GM19395 (cell line): ENCODE measurements at regions not wholly inside any gene's neighbourhood (a gene's known extent, or its start where the extent isn't known, plus 50 kb on each side); places are given as distances from the start of the nearest gene placed in this dataset.
A peak's percentile ranks its signal among the peaks of the same experiment; 100 is the strongest.

ENCODE experiments used
- ATAC-seq: cut with Tn5 transposase; IDR thresholded peaks from one replicate; pipeline ENCODE4 v1.9.1; 2021; ENCODE audit warnings: mild to moderate bottlenecking, moderate library complexity; ENCODE audit not compliant: unreplicated experiment

DNA sequence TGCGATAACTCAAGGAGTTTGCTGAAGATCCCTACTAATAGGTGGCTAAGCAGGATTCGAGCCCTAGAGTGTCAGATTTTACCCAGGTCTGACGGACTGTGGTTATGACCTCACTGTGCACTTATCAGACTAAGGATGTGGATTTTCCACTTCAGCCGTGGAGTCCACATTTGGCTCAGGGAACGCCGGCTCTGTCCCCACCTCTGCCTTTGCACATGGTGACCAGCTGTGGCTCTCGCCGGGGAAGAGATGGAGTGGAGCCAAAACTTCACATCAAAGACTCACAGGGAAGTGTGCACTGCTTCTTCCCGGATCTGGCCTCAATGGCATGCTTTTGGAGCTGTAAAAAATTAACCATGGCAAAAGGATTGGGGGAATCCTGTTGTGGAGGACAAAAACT is 249.3 kb upstream of the APCDD1 start:
- no peak for ATAC-seq

DNA sequence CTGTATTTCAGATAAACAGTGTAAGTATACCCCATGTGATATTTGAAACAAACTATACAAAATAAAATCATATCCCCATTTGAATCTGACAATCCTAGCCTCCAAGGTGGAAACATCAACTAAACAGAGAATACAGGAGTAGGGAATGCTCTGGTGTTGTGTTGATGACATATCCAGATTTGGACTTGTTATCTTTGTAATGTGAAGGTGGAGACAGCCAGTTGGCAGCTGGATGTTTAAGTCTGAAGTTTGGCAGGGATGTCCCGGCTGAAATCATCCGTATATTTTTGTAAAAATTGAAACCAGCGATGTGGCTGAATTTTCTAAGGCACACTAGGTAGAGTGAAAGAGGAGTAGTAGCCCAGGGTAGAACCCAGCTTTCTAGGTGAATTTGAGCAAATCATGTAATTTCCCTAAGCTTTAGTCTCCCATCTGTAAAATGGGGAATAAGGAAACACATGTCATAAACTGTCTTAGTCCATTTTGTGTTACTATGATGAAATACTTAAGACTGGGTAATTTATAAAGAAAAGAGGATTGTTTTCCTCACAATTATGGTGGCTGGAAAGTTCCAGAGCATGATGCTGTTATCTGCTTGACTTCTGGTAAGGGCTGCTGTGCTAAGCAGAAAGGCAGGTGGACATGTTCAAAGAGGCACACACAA is 246.6 kb upstream of the APCDD1 start:
- ATAC-seq = no peak

DNA sequence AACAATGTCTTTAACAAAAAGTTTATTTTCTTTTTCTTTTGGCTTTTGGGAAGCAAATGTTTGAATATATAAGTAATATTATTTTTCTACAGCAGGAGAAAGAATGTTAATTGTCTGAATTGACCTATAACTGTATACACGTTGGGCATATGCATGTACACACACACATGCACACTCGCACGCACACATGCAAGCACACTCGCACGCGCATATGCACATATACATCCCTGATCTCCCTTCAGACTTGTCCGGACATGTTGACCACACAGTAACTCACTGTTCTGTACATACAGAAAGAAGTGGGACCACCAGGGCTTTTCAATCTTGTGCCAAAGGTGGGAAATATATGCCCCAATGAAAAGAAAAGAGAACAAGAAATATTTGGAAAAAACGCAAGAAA is 245.1 kb upstream of the APCDD1 start:
- no peak for ATAC-seq

DNA sequence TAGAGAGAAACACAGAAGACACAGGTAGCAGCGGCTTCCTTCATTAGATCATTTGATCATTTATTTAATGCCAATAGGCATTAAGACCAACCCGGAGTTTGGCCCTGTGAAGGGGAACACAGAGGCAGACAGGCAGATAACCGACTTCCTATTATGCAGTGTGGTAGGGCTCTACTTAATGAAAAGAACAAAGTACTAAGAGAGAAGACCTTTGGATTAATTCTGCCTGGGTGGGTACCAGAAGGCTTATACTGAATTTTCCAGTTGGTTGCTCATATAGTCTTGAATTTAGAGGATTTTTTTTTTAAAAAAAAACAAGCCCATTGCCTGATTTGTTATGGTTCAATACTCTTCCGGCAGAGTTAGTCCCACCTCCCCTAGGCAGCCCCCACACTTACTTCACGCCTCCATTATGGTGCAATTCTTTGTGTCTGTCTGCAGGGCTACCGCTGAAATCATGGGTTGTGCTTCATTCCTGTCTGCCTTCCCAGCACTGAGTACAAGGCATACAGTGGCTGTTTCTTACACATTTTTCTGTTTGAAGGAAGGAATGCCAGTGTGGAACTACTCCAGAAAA is 244.3 kb upstream of the APCDD1 start:
- no peak for ATAC-seq

DNA sequence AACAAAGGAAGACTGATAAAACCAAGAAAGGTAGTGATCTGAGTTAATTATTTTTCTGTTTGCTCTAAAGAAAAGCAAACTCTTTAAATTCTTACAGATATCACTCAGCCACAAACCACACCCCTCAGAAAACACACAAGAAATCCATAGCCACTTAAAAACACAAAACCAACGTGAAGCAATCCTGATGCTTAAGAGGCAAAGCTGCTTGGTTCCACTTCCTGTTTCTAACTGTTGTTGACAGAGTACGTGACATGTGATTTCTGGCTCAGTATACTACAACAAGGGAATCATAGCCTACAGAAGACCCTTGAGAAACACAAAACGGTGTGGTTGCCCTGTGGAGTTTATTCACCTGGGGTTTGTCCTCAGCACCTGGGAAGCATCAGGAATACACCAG is 240.9 kb upstream of the APCDD1 start:
- peak; percentile 95 for ATAC-seq

DNA sequence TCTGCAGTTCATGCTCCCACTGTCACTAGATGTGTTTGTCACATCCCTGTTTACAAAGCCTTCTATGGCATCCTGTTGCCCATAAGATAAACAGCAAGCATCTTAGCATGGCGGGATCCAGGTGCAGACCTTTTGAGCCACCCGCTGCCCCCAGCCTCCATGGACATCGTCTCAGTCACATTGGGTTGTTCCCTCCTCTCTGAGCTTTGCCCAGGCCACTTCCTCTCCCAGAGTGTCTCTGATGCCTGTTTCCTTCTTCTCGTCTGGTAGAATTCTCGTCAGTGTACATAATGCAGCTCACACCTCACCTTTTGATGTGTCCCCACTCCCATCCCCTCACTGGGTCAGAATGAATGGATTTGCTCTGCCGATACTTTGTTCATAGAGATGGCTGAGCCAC is 239.0 kb upstream of the APCDD1 start:
- no peak for ATAC-seq

DNA sequence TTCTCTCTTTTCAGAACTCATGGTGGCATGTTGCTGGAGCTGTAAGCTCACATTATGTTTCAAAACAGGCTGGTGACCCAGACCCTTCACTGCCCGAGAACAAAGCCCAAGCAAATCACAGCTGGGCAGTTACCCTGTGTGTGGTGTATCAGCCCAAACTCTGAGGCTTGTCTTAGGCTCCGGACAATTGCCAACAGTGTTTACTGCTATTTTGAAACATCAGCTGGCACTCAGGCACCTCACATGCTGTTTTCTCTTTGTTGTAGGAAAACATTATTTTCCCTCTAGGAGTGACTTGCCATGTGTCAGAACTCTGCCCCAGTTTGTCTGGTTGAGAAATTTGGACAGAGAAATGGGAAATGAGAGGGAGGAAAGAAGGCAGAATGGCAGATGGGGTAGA is 237.6 kb upstream of the APCDD1 start:
- no peak for ATAC-seq

DNA sequence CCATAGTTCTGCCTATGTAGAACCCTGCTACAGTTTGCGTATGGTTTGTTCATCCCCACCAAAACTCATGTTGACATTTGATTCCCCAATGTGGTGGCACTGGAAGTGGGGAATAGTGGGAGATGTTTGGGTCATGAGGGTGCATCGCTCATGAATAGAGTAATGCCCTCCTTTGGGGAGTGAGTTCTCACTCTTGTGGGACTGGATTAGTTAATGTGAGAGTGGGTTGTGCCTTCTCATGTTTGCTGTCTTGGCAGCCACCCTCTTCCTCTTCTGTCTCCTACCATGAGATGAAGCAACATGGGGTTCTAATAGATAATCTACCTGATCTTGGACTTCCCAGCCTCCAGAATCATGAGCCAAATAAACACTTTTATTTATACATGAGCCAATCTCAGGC is 237.2 kb upstream of the APCDD1 start:
- no peak for ATAC-seq

DNA sequence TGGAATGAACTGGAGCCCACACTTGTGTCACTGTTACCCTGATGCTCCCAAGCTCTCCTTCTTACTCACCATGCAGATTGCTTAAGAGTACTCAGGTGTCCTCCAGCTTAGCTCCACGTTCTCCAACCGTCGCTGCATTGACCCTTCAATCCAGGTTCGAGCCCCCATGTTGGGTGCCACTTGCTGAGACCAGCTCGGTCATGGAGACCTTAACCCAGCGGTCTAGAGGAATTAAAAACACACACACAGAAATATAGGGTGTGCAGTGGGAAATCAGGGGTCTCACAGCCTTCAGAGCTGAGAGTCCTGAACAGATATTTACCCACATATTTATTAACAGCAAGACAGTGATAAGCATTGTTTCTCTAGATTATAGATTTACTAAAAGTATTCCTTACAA is 229.1 kb upstream of the APCDD1 start:
- no peak for ATAC-seq

DNA sequence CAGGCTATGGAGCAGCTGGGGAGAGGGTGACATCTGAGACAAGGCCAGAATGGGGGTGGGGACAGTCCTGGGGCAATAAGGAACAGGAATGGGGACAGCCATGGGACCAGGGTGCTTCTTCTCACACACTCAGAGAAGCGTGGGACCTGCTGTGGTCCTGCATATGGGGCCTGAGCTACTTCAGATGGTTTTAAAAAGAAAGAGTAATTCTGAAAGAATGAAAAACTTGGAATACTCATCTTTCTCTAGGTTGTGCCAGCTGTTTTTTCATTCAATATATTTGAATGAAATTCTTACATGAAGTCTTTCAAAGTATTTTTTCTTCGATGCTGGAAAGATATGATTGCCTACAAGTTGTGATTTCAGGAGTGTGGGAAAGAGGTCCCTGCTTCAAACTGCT is 227.5 kb upstream of the APCDD1 start:
- no peak for ATAC-seq

DNA sequence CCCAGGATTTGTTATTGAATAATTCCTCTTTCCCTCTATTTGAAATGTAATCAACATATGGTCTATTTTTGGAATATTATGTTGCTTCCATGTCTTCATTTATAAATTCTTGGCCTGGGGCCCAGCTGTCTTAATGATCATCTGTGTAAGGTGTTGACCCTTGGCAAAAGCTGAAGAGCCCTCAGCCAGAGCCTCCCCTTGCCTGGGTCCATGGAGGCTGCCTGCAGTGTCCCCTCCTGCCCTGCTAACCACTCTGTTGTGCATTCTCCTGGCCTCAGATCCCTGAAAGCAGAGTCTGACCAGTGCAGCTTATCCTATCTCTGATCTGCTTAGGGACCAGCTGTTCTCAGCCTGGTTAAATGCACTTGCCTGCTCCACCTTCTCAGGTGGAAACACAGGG is 226.1 kb upstream of the APCDD1 start:
- ATAC-seq = no peak

DNA sequence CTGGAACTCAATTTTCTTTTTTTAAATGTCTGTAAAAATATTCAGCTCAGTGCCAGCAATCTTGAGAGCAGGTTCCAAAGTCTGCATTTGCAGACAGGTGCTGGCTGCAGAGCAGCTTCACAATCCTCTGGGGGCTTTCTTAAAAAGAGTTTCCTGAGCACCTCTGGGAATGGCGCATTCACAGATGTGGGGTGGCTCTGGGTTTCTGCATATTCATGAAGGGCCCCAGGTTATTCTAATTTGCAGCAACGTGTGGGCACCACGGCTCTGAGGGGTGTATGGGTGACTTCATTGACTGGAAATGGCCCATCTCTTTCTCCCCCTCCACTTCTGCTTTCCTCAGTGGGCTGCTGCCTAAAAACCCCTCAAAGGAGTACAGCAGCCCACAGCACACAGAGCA is 225.0 kb upstream of the APCDD1 start:
- ATAC-seq = no peak

DNA sequence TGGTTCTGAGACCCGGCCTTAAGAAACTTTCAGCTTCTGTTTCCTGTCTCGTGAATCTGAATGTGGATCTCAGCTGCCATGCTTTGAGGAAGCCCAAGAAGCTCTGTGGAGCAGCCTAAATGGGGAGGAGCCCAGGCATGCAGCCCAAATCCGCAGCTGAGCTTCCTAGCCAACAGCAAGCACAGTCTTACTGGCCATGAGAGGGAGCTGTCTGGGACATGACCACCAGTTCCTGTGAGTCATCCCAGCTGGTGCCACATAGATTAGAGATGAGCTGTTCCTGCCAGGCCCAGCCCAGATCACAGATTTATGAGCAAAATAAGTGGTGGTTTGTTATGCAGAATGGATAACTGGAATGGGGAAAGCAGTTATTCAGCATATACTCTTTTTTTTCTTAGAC is 224.4 kb upstream of the APCDD1 start:
- ATAC-seq = no peak

DNA sequence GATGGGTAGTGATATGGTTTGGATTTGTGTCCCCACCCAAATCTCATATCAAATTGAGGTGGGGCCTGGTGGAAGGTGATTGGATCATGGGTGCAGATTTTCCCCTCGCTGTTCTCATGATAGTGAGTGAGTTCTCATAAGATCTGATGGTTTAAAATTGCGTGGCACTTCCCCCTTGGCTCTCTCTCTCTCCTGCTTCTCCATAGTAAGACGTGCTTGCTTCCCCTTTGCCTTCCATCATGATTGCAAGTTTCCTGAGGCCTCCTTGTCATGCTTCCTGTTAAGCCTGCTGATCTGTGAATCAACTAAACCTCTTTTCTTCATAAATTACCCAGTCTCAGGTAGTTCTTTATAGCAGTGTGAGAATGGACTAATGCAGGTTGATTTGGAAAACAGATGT is 223.2 kb upstream of the APCDD1 start:
- ATAC-seq = no peak

DNA sequence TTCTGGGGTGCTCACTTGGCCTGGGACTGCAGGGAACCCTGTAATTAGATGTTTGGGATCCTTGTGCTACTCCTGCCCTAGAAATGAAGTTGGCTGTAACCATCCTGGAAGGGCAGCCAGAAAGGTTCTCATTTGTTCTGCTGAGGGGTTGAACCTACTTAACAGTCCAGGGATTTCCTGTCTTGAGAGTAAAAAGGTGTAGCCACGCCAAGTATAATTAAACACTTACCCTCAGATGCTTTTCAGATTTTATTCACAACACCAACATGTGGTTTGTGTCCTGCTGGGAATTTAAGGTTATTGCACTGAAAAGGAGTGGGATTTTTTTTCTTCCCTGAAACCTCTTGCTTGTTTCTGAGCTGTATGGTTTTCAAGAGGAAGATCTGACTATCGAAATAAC is 222.4 kb upstream of the APCDD1 start:
- ATAC-seq = no peak

DNA sequence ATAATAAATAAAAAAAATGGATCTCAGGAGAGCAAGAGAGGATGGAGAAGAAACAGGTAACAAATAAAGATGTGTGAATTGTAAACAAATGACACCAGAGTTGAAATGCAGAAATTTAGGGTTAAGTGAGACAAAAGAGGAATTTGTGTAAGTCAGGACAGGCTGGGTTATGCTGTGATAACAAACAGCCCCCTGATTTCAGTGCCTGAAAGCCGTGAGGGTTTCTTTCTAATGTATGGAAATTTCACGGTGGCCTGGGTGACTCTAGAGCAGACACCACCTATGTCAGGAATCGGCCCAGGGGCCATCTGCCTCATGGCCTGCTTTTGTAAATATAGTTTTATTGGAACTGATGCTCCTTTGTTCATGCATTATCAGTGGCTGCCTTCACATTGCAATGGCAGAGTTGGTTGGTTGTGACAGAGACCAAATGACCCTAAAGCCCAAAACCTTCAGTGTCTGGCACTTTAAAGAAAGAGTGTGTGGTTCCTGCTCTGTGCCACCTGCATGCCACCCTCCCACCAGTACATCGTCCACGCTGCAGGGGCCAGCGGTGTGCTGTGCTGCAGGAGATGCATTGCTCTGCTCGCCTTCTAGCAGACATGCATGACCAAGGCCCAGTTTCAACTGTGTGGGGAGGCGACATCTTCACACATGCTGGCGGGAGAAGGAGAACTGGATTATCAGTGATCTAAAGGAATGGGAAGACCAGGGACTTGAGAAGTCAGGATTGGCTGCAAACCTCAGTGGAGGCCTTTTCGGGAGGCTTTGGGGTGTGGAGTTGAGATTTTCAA is 221.2 kb upstream of the APCDD1 start:
- ATAC-seq = no peak

DNA sequence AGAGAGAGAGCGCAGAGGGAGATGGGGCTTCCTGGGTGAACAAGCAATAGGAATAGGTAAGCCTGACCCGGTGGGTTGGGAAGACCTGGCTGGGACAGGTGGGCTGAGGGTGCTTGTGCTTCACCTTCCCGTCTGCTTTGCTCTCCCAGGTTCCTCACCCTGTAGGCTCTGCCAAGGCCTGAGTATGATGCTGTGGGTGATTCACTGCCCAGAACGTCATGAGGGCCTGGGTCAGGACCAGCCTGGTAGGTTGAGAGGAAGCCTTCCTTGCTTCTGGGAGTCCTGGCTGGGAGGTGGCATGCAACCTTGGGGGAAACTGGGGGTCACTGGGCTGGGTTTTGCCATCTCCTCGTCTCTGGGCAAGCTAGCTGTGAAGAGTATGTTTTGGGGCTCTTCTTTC is 220.2 kb upstream of the APCDD1 start:
- no peak for ATAC-seq

DNA sequence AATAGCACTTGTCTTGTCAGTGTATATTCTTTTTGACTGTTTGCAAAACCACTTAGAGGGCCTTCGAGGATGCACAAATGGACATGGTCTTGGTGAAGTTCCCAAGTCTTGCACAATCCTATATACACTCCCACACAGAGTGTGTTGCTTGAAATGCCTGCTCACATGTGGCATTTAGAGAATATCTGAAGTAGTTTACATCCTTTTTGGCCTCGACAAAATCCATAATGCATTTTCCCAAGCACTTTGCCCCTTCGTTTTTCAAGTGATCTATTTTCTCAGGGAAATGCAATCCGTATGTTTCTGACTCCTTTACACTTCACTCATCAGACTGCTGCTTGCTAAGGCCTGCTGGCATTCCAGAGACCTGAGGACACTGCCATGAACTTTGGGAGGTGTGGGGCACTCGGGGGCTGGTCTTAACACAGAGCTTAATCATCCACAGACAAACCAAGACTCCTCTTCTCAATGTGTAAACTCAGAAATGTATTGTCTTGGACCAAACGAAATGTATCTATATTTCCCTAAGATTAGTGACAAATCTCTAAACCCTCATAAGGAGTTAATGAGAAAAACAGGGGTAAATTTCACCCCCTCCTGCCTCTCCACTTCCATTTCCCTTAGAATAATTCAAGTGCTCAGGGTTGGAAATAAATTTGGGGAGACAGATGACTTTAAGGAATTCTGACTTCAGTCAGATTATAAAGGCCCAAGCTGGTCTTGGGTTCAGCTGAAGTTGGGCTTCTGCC is 219.3 kb upstream of the APCDD1 start:
- no peak for ATAC-seq

DNA sequence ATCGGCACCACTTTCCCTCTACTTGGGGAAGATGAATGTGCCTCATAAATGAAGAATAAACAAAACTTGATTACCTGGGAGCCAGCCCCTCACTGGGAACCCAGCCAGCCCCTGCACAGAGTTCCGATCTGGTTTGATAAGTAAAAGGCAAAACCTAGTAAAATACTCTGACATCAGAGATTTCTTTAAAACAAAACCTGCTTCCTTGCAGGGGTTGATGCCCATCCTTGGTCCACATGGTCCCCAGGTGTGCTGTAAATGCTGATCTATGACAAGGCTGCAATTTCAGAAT is 218.8 kb upstream of the APCDD1 start:
- no peak for ATAC-seq

DNA sequence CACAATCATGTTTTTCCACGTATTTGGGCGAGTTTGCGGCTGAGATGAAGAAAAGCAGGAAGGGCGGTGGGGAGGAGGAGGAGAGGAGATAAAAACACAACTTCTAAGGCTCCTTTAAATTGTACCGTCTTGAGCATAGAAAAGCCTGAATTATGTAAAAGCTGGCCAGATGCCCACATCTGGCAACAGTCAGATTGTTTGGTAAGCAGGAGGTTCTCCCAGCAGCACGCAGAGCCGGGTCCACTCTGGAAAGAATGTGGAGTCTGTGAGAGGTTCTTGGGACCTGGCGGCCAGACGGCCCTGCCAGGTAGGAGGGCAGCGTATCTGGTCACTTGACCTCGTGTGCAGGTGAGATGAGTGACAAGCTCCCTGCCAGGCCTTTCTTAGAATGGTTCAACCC is 215.3 kb upstream of the APCDD1 start:
- ATAC-seq = no peak

DNA sequence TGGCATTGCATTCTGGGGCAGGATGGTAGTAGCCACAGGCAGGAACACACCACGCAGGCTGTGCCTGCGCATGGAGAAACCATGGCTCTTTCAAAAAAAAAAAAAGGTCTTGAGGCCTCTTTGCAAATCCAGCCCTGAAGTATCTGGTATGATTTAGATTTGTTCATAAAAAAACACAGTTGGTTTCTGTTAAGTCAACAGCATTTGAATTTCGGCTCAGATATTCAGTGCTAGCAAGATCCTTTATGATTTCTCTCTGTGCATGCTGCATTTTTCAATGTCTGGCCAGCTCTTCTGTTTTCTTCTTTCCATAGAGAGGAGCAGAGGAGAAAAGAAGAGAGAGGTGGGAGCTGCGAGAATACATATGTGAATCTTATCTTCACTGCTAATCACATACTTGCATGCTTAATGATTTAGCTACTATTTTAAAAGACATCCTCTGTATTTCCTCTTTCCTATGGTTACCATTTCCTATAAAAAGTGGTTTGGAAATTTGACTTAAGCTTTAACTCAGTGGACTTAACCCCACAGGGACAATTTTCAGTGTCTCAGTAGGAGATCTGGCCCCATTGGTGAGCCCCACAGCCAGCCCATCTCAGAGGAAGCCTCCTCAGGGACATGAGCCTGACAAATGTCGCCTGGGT is 214.3 kb upstream of the APCDD1 start:
- no peak for ATAC-seq
